SHP77 treated with DMSO at 0.1 percent for 48 hours (cell line): ENCODE measurements at regions not wholly inside any gene's neighbourhood (a gene's known extent, or its start where the extent isn't known, plus 50 kb on each side); places are given as distances from the start of the nearest gene placed in this dataset.
"Not testable (repeated sequence)": the region's sequence is repeated elsewhere in the genome, so short reads cannot be mapped to it uniquely, and the experiment has no call there.

Experiments used
- DNase-seq: peaks from one replicate; lab custom pipeline; 2025; lab: John Stamatoyannopoulos, UW

DNA sequence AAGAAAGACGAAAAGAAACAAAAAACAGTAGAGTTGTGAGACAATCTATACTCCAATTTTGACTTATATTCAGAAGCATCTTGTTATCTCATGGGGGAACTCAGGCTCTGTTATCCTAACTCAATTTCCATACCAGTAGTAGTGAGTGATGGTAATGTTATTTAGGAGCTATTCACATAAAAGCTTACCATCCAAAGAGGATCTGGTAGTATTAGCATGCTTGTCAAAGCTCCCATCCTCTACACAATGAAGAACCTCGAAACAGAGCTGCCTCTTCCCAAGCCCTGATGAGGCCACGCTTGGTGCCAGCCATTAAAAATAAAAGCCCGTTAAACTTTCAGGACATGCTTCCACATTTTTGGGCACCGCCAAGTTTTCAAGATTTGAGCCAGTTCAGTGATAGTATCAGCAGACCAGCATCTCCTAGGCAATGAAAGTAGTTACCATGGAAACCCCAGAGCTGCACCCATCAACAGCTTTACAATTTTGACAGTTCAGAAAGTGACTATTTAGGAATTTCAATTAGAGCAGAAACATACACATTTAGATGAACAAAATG, 173.3 kb downstream of the CD83 start:
- no peak for DNase-seq

DNA sequence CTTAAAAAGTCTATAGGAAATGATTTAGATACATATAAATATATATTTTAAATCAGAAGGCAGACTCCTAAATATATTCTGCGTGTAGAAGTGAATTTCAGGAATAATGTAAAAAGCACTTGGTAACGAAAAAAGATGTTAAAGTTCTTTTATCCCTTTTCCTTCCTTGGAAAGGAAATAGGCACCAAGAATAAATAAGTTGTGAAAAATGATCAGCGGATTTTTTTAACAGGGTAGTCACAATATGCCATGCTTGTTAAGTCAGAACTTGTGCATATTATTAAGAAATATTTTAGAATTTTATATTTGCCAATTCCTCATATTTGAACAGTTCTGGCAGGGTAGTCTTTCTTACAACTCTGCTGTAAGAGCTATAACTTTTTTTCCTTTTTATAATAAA, 173.8 kb downstream of the CD83 start:
- DNase-seq = no peak

DNA sequence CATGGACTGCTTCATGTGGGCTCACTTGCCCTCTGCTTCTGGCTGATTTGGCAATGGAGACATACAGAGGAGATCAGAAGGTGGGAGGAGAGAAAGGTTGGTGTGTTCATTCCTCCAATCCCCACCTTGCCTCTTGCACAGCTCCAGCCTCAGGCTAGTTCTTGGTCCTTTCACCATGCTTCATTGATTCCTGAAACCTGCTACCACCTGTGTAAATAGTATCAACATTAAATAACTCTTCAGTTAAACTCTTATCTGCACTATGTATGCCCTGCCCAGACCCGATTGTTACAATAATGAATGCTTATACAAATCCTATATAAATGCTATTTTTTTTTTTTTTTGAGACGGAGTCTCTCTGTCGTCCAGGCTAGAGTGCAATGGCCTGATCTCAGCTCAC, 174.5 kb downstream of the CD83 start:
- DNase-seq = no peak

DNA sequence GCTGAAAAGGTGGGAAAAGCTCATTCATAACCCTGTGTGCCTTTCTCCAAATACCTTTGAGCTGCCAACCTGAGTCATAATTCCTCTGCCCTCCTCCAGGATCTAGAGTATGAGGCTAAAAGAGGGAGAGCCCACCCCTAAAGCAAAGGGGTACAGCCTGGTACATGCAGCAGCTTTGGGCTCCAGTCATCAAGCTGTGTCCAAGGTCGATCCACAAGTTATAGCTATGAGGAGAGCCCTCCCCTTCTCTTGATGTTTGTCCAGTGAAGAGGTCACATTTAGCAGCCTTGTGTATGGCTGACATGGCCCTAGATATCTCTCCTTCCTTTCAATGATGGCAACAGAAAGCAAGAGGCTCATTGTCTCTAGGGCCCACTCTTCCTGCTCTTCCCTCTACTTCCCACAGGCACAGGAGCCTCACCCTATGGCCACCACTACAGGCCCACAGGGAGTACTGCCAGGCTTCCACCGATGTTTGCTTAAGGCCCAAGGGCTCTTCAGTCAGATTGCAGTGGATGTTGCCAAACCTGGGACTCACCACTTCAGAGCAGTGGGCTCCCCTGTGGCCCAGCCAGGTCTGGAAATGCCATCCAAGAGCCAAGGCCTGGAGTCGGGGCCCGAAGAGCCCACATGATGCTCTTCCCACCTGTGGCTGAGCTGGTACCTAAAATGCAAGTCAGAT, 176.8 kb downstream of the CD83 start:
- DNase-seq = no peak

DNA sequence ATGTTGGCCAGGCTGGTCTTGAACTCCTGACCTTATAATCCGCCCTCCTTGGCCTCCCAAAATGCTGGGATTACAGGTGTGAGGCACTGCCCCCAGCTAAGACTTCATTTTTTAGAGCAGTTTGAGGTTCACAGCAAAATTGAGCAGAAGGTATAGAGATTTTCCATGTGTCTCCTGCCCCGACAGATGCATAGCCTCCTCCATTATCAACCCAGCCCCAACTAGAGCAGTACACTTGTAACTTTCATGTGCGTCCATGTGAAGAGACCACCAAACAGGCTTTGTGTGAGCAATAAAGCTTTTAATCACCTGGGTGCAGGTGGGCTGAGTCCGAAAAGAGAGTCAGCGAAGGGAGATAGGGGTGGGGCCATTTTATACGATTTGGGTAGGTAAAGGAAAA, 179.1 kb downstream of the CD83 start:
- not testable (repeated sequence) for DNase-seq

DNA sequence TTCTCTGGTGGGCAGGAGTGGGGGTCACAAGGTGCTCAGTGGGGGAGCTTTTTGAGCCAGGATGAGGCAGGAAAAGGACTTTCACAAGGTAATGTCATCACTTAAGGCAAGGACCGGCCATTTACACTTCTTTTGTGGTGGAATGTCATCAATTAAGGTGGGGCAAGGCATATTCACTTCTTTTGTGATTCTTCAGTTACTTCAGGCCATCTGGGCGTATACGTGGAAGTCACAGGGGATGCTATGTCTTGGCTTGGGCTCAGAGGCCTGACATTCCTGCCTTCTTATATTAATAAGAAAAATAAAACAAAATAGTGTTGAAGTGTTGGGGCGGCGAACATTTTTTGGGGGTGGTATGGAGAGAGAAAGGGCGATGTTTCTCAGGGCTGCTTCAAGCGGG, 179.5 kb downstream of the CD83 start:
- DNase-seq = not testable (repeated sequence)

DNA sequence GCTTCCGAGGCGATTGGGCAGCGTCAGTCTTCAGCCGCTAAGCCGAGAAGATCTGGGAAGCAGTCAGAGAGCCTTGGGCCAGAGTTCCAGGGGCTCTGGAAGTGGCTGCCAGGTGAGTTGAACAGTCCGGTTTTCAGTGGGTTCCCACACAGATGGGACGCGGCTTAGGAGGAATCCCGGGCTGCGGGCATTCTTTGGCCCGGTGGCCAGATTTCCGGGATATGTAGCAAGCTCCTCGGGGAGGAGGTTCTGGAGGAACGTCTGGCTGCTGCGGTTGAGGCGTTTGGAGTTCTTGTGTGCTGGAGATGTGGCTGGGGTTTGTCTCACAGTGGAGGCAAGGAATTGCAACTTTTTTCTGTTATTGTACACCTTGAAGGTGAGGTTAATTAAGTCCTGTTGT, 182.6 kb downstream of the CD83 start:
- not testable (repeated sequence) for DNase-seq

DNA sequence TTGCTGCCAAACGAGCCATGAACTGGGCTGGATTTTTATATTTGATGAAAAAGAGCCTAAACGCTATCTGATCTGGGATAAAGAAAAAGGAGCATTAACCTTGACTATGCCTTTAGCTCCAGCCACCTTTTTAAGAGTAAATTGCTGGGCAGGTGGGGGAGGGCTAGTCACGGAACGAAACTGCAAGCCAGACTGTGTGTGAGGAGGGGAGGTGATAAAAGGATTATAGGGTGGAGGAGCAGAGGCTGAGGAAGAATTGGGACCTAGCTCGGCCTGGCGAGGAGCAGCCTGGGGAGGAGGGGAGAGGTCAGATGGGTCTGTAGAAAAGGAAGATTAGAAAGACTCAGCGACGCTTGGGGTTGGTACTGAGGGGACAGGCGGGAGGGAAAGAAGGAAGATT, 183.1 kb downstream of the CD83 start:
- not testable (repeated sequence) for DNase-seq

DNA sequence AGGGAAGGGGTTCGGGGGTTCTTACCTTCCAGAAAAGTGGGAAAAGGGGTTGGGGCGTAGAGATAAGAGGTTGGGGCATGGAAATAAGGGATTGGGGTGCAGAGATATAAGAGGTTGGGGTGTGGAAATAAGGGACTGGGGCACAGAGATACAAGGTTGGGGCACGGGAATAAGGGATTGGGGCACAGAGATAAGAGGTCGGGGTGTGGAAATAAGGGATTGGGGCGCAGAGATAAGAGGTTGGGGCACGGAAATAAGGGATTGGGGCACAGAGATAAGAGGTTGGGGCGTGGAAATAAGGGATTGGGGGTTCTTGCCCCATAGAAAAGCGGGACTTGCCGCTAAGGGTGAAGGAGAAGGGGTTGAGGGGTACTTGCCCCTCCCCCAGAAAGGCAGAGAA, 183.9 kb downstream of the CD83 start:
- not testable (repeated sequence) for DNase-seq

DNA sequence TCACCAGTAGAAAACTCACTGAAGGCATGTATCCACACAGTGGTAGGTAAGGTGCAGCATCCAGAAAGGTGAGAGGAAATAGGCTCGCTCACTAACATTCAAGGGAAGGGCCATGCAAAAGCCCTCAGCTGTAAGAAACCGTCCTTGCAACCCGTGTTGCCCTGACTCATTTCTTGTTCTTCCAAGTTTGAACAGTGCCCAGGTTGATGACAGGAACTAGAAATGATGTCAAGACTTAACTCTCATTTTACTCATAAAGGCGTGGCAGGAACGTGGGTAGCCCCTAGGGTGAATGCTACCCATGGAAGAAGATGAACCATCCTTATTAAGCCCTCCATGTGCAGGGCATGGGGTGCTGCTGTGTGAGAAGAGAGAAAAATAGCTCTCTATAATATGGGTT, 187.6 kb downstream of the CD83 start:
- no peak for DNase-seq

DNA sequence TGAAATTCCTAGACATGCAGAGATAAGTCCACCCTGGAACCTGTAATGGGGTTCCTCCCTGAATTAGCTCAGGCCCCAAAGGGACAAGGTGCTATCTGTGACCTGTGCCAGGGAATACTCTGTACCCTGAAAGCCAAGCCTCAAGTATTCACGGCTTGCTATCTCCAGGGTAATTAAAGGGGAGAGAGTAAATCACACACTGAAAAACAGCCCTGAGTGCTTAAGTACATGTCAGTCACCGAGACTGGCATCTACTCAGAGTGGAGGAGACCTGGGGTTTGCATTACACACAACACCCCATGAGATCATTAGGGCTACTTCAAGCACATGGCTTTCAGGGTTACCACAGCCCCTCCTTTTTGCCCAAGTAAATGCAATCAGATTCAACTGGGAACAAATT, 188.1 kb downstream of the CD83 start:
- no peak for DNase-seq

DNA sequence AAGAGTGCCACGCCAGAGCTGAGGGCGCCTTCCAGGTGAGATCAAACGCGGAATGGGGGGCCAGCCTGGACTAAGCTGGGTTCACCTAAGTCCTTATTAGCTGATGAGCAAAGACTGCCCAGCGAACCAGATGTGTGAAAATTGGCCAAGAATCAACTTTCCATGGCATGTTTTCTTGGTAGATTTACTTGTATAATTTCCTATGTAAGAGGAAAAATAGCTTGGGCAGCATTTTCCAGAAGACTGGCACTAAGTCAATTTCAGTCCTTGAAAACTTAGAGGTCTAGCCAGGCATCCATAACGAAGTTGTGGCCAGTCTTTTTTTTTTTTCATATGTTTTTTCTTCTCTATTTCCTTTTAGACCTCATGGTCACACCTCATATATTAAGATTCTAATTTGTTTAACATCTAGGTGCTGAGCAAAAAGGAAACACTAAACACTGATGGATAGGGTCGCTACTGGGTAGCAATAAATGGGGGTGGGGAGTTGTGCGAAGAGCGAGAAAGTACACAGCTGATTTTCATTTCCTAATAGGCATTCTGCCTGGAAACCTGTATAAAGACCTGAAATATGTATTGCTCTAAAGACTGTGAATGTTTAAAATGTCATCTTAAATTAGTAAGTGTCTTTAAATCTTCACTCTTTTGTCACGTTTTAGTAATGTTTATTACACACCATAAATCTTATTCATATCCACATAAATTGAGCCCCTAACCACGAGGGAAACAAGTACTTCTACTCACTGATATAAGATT, 188.8 kb downstream of the CD83 start:
- DNase-seq = no peak

DNA sequence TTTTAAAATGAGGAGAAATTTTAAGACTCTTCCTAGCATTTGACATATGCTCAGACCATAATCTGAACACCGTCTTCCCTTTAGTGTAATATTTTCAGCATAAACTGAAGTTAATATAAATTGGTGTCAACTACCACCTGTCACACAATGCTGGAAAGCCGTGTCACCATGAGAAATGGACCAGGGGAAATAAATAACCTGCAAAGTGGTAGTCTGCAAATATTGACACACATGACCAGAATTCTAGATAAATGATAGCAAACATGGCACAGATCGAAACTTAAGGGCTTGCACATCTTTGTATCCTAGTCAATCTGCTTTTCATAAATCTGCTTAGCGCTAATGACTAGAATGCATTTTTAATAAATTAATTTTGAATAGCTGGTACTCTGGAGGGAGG, 191.9 kb downstream of the CD83 start:
- DNase-seq = no peak

DNA sequence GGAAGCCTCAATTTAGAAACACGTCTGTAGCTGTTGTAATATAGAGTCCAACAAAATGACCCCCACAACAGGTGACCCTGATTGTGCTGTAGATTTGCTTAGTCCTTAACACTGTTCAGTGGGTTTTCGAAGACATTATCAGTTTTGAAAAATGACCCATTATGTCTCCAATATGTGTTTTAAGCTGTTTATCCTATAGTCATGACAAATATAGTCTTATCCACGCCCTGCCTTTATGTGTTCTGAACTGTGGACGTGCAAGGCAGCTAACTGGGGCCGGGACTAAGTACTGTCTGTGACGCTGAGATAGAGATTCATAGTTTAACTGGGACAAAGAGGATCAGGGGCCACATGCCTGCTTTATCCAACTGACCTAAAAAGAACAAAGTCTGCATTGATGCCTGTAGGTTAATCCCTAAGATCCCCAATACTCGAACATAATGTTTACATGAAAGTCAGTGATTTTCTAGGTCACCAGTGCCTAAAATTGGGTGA, 192.4 kb downstream of the CD83 start:
- DNase-seq = no peak

DNA sequence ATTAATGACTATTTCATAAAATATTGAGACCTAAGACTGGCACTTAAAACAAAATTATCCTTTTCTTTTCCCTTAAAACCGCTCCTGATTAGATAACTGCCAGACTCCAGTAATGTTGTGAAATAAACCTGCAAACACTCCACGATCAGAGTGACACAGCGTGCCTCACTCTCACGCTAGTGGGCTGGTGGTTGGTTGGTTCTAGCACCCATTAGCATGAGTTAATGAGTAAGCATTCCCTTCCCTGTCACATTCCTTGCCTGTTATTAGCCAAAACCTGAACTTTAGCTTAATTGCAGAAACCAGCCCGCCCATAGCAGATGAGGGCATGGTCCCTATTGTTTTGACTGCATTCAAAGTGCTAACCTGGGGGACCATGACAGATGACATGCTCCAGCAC, 193.4 kb downstream of the CD83 start:
- DNase-seq = no peak

DNA sequence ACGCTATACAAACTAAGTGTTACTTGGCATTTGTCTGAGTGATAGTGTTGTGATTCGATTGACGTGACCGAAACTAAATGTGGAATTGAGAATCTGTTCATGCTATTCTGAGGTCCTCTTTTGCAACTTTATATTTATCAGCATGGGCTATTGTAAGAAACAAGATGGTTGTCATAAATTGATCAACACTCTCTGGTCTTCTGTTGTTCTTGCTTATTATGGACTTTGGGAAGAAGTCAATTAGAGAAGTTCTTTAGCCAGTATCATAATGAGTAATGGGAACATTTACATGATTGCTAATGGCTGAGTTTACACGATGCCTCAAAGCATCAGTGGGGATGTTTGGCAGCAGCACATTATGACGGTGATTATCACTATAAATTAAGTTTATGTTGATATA, 195.0 kb downstream of the CD83 start:
- DNase-seq = no peak

DNA sequence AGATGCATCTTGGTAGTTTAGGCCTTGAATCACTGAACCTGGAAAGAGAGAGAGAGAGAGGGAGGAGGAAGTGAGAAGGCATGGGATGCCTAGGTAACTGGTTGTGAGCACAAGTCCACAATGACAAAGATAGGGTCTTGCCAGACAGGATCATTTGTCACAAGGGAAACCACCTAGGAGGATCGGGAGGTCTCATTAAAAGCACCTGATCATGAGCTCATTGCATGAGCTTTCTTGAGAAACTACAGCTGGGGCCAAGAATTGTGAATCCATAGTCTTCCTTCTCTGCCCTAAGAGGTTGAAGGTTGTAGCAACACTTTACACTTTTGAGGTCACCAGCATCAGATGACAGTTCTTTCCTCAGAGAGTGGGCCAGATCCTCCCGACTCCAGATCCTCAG, 195.7 kb downstream of the CD83 start:
- no peak for DNase-seq

DNA sequence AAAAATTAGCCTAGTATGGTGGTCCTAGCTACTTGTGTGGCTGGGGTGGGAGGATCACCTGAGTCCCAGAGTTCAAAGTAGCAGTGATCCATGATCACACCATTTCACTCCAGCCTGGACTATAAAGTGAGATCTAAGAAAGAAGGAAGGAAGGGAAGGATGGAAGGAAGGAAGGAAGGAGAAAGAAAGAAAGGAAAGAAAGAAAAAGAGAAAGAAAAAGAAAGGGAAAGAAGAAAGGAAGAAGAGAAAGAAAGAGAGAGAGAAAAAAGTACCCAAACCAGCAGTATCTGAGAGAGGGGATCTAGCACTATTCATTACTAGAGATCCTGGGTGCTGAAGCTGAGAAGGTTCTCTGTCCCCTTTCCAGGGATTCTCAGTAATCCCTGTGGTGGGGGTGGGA, 197.8 kb downstream of the CD83 start:
- no peak for DNase-seq

DNA sequence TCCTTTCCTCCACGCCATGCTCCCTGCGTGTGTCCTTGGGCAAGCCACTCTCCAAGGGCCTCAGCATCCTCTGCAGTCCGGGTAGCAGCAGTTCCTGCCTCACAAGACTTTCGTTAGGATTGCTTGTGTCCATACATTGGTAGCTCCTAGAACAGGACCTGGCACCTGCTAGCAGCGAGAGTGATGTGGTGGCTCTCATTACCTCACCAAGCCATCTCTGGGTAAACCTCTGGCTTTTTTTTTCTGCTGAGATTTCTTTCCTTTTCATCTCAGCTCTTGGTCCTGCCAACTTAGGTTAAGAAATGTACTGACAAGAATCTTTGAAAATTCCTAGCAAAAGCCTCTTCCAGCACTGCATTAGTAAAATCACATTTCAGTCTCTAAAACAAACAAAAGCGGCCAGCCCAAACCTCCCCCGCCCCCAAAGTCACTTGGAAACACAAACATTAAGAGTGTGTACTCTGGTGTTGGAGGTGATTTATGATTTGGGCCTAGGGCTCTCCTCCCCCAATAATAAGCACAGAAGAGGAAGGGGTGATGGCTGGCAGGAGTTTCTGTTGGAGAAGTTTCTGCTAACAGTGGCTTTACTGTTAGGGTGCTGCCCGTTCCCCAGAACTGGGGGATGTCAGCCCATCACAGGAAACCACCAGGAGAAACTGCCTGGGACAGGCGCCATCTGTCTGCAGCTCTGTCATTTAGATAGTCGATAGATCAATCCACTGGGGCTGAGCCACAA, 199.2 kb downstream of the CD83 start:
- no peak for DNase-seq

DNA sequence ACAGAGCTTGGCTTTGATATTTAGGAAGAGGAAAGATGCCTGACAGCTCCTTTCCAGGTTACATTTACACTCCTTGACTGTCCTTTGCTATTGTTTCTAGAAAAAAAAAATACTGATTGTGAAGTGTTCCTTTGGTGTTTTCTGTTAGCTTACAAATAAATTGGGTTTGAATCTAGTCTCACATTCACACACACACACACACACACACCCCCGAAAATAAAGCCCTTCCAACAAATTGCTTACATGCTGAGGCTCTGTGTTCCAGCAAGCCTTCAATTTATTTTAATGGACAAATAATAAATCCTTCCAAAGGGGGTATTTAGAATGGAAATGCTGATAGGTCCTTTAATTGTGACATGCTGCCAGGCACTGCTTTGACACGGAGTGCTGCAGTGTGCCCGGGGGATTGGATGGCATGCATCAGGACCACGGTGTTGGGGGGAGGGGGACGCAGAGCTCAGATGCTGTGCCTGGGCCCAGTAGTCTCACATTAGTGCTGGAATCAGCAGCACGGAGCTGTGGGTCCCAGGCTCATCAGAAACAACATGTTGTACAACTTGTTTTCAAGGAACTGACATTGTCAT, 199.9 kb downstream of the CD83 start:
- DNase-seq = no peak

DNA sequence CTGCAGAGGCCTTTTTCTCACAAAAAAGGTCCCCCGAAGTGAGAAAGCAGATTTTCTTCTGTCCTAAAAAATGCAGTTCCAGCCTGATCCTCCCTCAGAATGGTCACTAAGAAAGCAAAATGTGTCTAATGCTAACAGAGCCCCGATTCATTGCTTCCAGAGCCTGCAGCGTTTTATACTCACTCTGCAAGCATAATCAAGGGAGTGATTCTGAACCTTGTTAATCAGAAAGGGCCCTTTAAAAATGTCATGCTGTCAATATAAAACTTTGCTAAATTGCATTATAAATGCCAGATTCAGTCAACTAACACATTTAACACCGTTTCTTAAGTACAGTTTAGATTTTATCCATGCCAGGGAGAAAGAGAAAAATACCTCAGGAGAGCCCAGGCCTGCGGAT, 202.8 kb downstream of the CD83 start:
- no peak for DNase-seq
